ENCODE measurements at regions not wholly inside any gene's neighbourhood (a gene's known extent, or its start where the extent isn't known, plus 50 kb on each side); places are given as distances from the start of the nearest gene placed in this dataset.

DNA sequence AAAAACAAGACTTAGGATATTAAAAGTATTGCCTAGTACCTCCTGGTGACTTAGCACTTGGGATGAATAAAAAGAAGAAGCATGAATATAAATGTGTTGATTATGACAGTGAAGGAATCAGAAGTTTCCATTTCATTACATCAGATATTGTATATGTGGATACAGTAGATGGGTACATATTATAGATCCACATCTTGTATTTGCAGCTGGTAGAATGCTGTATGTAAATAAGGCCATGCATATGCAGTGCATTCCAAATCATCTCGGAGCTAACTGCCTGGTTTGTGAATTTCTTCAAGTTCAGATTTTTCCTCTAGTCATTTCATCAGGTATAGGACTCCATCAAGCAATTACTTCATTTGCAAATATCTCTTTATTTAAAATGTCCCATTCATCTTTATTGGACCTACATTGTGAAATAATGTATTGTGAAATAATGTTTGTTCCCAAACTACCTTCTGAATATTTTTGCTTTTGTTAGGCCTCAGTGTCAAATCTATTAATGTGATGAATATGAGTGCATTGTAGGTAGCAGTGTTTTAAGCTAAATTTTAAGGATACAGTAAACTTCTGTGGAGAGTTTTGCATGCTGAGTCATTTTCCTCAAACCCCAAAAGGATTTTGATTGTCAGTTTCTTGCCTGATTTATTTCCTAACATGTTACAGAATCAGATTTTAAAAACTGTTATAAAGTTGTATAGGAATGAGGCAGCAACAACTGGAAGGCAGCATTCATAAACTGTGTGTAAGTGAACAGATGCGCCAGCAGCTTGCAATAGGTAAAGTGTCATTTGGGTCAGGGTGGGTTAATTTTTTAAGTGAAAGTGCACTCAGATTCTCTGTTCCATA lies 370.8 kb upstream of the RIOK2 start:
- Histone ChIP-seq H3K4me3 (ENCODE audit: low read length) (no peak overlapping the region), H3K79me2 (replicated peaks; ENCODE audit: insufficient read depth, low read length) (no peaks in the 10 kb centered on the region), H3K27me3 (ENCODE audit: insufficient read depth, low read depth, low read length) (no peaks in the 10 kb centered on the region), H3K9me3 (ENCODE audit: low read length) (no peaks in the 10 kb centered on the region), H3F3A (ENCODE audit: insufficient read depth, low read length, poor library complexity, severe bottlenecking) (peaks cover 5% of the 10 kb centered on the region), H3K27ac (ENCODE audit: low read length) (no peak overlapping the region), H2AFZ (ENCODE audit: low read depth, low read length) (no peak overlapping the region), H3K4me2 (ENCODE audit: low read length) (no peak overlapping the region), H3K9me2 (ENCODE audit: insufficient read depth, low read length) (no peaks in the 10 kb centered on the region), H3K36me3 (ENCODE audit: insufficient read depth, low read length) (no peaks in the 10 kb centered on the region), H4K20me1 (ENCODE audit: insufficient read depth) (no peaks in the 10 kb centered on the region), H3K9ac (ENCODE audit: low read length) (no peak overlapping the region)
- TF ChIP-seq TAF1 (IDR thresholded peaks at IDR 0.05; ENCODE audit: low read depth) = no peak
- TF ChIP-seq RAD21 (conservative IDR thresholded peaks at IDR 0.05) = no peak
- TF ChIP-seq, protein P1, sequence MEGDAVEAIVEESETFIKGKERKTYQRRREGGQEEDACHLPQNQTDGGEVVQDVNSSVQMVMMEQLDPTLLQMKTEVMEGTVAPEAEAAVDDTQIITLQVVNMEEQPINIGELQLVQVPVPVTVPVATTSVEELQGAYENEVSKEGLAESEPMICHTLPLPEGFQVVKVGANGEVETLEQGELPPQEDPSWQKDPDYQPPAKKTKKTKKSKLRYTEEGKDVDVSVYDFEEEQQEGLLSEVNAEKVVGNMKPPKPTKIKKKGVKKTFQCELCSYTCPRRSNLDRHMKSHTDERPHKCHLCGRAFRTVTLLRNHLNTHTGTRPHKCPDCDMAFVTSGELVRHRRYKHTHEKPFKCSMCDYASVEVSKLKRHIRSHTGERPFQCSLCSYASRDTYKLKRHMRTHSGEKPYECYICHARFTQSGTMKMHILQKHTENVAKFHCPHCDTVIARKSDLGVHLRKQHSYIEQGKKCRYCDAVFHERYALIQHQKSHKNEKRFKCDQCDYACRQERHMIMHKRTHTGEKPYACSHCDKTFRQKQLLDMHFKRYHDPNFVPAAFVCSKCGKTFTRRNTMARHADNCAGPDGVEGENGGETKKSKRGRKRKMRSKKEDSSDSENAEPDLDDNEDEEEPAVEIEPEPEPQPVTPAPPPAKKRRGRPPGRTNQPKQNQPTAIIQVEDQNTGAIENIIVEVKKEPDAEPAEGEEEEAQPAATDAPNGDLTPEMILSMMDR (IDR thresholded peaks at IDR 0.05; ENCODE audit: poor library complexity, severe bottlenecking) = no peak
- no peak for TF ChIP-seq MXI1 (conservative IDR thresholded peaks at IDR 0.05; ENCODE audit: poor library complexity, severe bottlenecking)
- TF ChIP-seq POLR2AphosphoS5 (IDR thresholded peaks at IDR 0.05) = no peak
- TF ChIP-seq, protein P2, sequence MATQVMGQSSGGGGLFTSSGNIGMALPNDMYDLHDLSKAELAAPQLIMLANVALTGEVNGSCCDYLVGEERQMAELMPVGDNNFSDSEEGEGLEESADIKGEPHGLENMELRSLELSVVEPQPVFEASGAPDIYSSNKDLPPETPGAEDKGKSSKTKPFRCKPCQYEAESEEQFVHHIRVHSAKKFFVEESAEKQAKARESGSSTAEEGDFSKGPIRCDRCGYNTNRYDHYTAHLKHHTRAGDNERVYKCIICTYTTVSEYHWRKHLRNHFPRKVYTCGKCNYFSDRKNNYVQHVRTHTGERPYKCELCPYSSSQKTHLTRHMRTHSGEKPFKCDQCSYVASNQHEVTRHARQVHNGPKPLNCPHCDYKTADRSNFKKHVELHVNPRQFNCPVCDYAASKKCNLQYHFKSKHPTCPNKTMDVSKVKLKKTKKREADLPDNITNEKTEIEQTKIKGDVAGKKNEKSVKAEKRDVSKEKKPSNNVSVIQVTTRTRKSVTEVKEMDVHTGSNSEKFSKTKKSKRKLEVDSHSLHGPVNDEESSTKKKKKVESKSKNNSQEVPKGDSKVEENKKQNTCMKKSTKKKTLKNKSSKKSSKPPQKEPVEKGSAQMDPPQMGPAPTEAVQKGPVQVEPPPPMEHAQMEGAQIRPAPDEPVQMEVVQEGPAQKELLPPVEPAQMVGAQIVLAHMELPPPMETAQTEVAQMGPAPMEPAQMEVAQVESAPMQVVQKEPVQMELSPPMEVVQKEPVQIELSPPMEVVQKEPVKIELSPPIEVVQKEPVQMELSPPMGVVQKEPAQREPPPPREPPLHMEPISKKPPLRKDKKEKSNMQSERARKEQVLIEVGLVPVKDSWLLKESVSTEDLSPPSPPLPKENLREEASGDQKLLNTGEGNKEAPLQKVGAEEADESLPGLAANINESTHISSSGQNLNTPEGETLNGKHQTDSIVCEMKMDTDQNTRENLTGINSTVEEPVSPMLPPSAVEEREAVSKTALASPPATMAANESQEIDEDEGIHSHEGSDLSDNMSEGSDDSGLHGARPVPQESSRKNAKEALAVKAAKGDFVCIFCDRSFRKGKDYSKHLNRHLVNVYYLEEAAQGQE (IDR thresholded peaks at IDR 0.05; ENCODE audit: borderline replicate concordance) = no peak
- no peak for TF ChIP-seq SMC3 (conservative IDR thresholded peaks at IDR 0.05; ENCODE audit: poor library complexity)
- TF ChIP-seq EP300 (conservative IDR thresholded peaks at IDR 0.05; ENCODE audit: poor library complexity, severe bottlenecking) = no peak
- TF ChIP-seq EZH2 (IDR thresholded peaks at IDR 0.05; ENCODE audit: borderline replicate concordance, insufficient read depth, low read length, poor library complexity, severe bottlenecking) = no peak

DNA sequence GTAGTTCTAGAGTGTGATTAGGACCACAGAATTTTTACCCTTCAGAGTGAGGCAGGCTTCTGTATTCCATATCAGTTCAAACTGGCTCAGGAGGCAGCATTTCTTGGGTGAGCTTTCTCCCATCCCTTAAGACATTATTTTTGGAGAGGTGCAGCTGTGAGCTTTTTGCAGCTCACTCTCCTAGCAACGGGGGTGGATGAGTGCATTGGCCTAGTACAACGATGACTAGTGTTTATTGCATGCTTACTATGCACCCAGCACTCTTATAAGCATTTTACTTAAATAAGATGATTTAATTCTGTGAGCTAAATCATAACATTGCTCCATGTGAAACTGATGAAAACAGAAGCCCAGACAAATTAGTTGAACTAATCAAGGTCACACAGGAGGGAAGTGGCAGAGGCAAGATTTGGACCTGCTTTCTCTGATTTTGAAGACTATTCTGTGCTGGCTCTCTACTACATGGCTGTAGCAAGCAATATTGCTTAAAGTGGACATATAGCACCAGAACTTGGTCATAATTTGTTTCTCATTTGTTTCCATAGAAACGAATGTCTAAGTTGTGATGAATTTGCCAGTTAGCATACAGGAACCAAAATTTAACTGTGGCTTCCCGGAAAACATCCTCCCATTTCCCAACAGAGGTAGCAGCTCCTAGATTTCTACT lies 372.1 kb upstream of the RIOK2 start:
- no peak overlapping the region for H3K9ac ChIP-seq (ENCODE audit: low read length)
- H3K27ac ChIP-seq (ENCODE audit: low read length) = no peak overlapping the region
- H3K36me3 ChIP-seq (ENCODE audit: insufficient read depth, low read length) = no peaks in the 10 kb centered on the region
- H4K20me1 ChIP-seq (ENCODE audit: insufficient read depth) = no peaks in the 10 kb centered on the region
- no peak overlapping the region for H3K4me2 ChIP-seq (ENCODE audit: low read length)
- H3F3A ChIP-seq (ENCODE audit: insufficient read depth, low read length, poor library complexity, severe bottlenecking) = peaks cover 5% of the 10 kb centered on the region
- no peak for TF ChIP-seq TAF1 (IDR thresholded peaks at IDR 0.05; ENCODE audit: low read depth)
- TF ChIP-seq, protein P1 (IDR thresholded peaks at IDR 0.05; ENCODE audit: poor library complexity, severe bottlenecking) = no peak
- H2AFZ ChIP-seq (ENCODE audit: low read depth, low read length) = no peak overlapping the region
- H3K9me3 ChIP-seq (ENCODE audit: low read length) = no peaks in the 10 kb centered on the region
- H3K79me2 ChIP-seq (replicated peaks; ENCODE audit: insufficient read depth, low read length) = no peaks in the 10 kb centered on the region
- H3K9me2 ChIP-seq (ENCODE audit: insufficient read depth, low read length) = no peaks in the 10 kb centered on the region
- no peak overlapping the region for H3K4me3 ChIP-seq (ENCODE audit: low read length)
- no peaks in the 10 kb centered on the region for H3K27me3 ChIP-seq (ENCODE audit: insufficient read depth, low read depth, low read length)
